ENCODE measurements at regions not wholly inside any gene's neighbourhood (a gene's known extent, or its start where the extent isn't known, plus 50 kb on each side); places are given as distances from the start of the nearest gene placed in this dataset.
A peak's percentile ranks its signal among the peaks of the same experiment; 100 is the strongest.

DNA sequence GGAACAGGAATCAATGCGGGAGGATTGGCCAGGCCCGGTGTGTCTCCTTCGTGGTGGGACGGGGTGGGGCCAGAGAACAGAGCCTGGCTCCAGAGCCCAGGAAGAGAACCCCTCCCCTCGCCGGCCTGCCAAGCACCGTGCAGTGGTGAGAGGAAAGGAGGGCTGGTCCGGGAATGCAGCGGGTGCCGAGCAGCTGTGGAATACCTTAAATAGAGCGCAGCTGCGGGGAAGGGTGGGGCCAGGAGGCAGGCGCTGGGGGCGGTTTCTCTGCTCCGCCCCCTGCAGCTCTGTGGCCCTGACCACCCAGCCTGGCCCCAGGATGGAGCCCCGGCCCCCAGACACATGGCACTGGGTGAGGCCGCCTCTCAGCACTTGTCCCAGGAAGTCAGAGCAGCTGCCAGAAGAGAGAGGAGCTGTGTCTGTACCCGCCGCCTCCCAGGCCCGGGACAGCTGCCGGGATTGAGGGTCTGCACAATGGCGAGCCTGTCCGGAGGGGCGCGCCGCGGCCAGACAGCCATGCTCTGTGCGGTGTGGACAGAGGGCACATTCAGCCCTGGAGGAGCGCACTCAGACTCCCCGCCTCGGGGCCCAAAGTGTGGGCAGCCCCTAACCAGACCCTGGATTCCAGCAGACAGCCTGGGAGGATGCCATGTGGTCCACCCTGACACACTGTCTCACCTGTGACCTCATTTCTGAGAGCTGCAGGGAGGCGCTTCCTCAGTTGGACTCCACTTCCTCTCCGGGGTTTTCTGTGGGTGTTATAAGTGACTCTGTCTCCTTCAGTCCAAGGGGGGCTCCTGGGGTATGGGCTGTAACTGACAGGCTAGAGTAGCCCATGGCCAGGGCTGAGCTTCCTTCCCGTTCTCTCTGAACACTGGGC, 268.8 kb downstream of the SEC14L1 start:
- Histone ChIP-seq H3K9me3 (ENCODE audit: control insufficient read depth in 1 of 2, insufficient read depth in 1 of 2, low read length in 2 of 2) (no peaks in the 10 kb centered on the region), H3K4me1 (ENCODE audit: insufficient read depth, low read length) (peaks cover 89% of the 10 kb centered on the region), H3K27me3 (ENCODE audit: control insufficient read depth in 1 of 2, insufficient read depth in 2 of 2, low read length in 2 of 2) (no peaks in the 10 kb centered on the region), H3K4me3 (ENCODE audit: low read length) (peak overlapping the region; percentile 24), H3K27ac (ENCODE audit: low read depth in 1 of 2, low read length in 2 of 2) (peak overlapping the region; percentile 60 to 79), H3K36me3 (ENCODE audit: insufficient read depth, low read length) (peaks cover 17% of the 10 kb centered on the region)
- intact Hi-C loops (cut with DNase I, micrococcal nuclease), result loop anchor here in 1 of 2 experiments (5.0 kb wide), 2 partner anchors 37 to 68 kb away; no protein-coding TSS in a partner anchor
- ChIA-PET POLR2A (interaction anchor here (0.7 to 18.6 kb wide), 9 partner anchors 9 to 36 kb away, joined by 3 to 368 read pairs (median 4); no protein-coding TSS in a partner anchor), CTCF (interaction anchor here (0.7 to 1.6 kb wide), 5 partner anchors 9 to 31 kb away, joined by 3 to 16 read pairs (median 4); no protein-coding TSS in a partner anchor)
- peaks cover 44% of the 10 kb centered on the region for H3K36me3 Mint-ChIP-seq (ENCODE audit: low read depth)
- ATAC-seq (ENCODE audit: poor library complexity), result no peak
- H3K4me3 Mint-ChIP-seq, result peak overlapping the region; percentile 56
- H3K4me1 Mint-ChIP-seq (ENCODE audit: low read depth), result peaks cover 83% of the 10 kb centered on the region
- peak overlapping the region; percentile 96 for H3K27ac Mint-ChIP-seq
- peak in 4 of 14 experiments; percentile 36 to 85 (median 80) for DNase-seq
- H3K9me3 Mint-ChIP-seq, result no peaks in the 10 kb centered on the region
- no peak for TF ChIP-seq CTCF (IDR thresholded peaks at IDR 0.05)
- H3K27me3 Mint-ChIP-seq, result no peaks in the 10 kb centered on the region

DNA sequence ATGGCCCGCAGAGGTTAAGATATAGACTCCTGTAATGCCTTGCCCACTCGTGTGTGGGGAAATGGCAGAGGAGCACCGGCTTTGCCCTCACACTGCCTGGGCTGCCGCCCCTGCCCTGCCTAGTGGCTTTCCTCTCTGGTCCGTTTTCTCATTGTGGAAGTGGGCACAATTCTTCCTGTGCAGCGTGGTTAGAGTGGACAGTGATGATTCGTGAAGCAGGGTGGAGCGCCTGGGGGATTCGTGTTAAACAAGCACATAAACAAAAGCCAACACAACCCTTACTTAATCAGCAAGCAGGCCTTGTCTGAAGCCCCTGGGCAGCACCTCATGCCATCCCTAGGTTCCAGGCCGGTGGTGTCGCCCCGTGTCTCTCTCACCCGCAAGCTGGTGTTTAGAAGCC, 269.7 kb downstream of the SEC14L1 start:
- ATAC-seq (ENCODE audit: poor library complexity), result no peak
- Mint-ChIP-seq H3K27me3 (no peaks in the 10 kb centered on the region), H3K9me3 (no peaks in the 10 kb centered on the region), H3K27ac (peak overlapping the region; percentile 96), H3K36me3 (ENCODE audit: low read depth) (peaks cover 39% of the 10 kb centered on the region), H3K4me1 (ENCODE audit: low read depth) (peaks cover 77% of the 10 kb centered on the region), H3K4me3 (peak overlapping the region; percentile 62)
- POLR2A ChIA-PET, result interaction anchor here (0.5 to 18.6 kb wide), 10 partner anchors 10 to 1376 kb away, joined by 3 to 368 read pairs (median 3); no protein-coding TSS in a partner anchor
- CTCF ChIA-PET, result interaction anchor here (0.7 to 5.7 kb wide), 6 partner anchors 10 to 724 kb away, joined by 3 to 33 read pairs (median 6); no protein-coding TSS in a partner anchor
- no peaks in the 10 kb centered on the region for H3K27me3 ChIP-seq (ENCODE audit: control insufficient read depth in 1 of 2, insufficient read depth in 2 of 2, low read length in 2 of 2)
- peaks cover 88% of the 10 kb centered on the region for H3K4me1 ChIP-seq (ENCODE audit: insufficient read depth, low read length)
- DNase-seq, result no peak
- no peak overlapping the region for H3K4me3 ChIP-seq (ENCODE audit: low read length)
- peak overlapping the region; percentile 60 to 79 for H3K27ac ChIP-seq (ENCODE audit: low read depth in 1 of 2, low read length in 2 of 2)
- no peaks in the 10 kb centered on the region for H3K9me3 ChIP-seq (ENCODE audit: control insufficient read depth in 1 of 2, insufficient read depth in 1 of 2, low read length in 2 of 2)
- TF ChIP-seq CTCF (IDR thresholded peaks at IDR 0.05), result no peak
- intact Hi-C loops (cut with DNase I, micrococcal nuclease), result no loop called here
- H3K36me3 ChIP-seq (ENCODE audit: insufficient read depth, low read length), result peaks cover 16% of the 10 kb centered on the region

GRCh38 chr17:77414811-77415400, 274.1 kb downstream of the SEC14L1 start:
- Histone ChIP-seq H3K4me1 (ENCODE audit: insufficient read depth, low read length) (peaks cover 87% of the 10 kb centered on the region), H3K27ac (ENCODE audit: low read depth in 1 of 2, low read length in 2 of 2) (no peak overlapping the region), H3K27me3 (ENCODE audit: control insufficient read depth in 1 of 2, insufficient read depth in 2 of 2, low read length in 2 of 2) (no peaks in the 10 kb centered on the region), H3K9me3 (ENCODE audit: control insufficient read depth in 1 of 2, insufficient read depth in 1 of 2, low read length in 2 of 2) (no peaks in the 10 kb centered on the region), H3K36me3 (ENCODE audit: insufficient read depth, low read length) (peaks cover 39% of the 10 kb centered on the region), H3K4me3 (ENCODE audit: low read length) (no peak overlapping the region)
- no peaks in the 10 kb centered on the region for H3K27me3 Mint-ChIP-seq
- ATAC-seq (ENCODE audit: poor library complexity) (no peak), DNase-seq (no peak)
- H3K4me1 Mint-ChIP-seq (ENCODE audit: low read depth), result peaks cover 68% of the 10 kb centered on the region
- no peak overlapping the region for H3K4me3 Mint-ChIP-seq
- ChIA-PET POLR2A (interaction anchor here (0.8 to 18.6 kb wide), 8 partner anchors 9 to 48 kb away, joined by 3 to 368 read pairs (median 6); no protein-coding TSS in a partner anchor), CTCF (interaction anchor here (0.7 to 5.7 kb wide), 6 partner anchors 9 to 80 kb away, joined by 3 to 33 read pairs (median 4); no protein-coding TSS in a partner anchor)
- no peak for TF ChIP-seq CTCF (IDR thresholded peaks at IDR 0.05)
- peak overlapping the region; percentile 59 for H3K27ac Mint-ChIP-seq
- intact Hi-C loops (cut with DNase I, micrococcal nuclease), result no loop called here
- no peaks in the 10 kb centered on the region for H3K9me3 Mint-ChIP-seq
- peaks cover 55% of the 10 kb centered on the region for H3K36me3 Mint-ChIP-seq (ENCODE audit: low read depth)
